Keratinocyte (primary cell): ENCODE measurements at regions not wholly inside any gene's neighbourhood (a gene's known extent, or its start where the extent isn't known, plus 50 kb on each side); places are given as distances from the start of the nearest gene placed in this dataset.
"Not testable (repeated sequence)": the region's sequence is repeated elsewhere in the genome, so short reads cannot be mapped to it uniquely, and the experiment has no call there.

Experiments used
- DNase-seq: peaks from one replicate; pipeline ENCODE4 v3.0.0-alpha.2; 2011; ENCODE audit warnings: low read depth, missing footprints, low spot score
- FAIRE-seq: peaks from 2 replicates; lab custom pipeline; 2011; peaks lifted over from hg19 to GRCh38; lab: Jason Lieb, UNC
- H2AFZ ChIP-seq: 2 replicates; pipeline ENCODE4 v1.6.0; 2012; ENCODE audit warnings: low read length, control low read depth, inconsistent platforms; ENCODE audit not compliant: control insufficient read depth
- H3K27ac ChIP-seq: 2 replicates; pipeline ENCODE4 v1.5.1; 2011; ENCODE audit warnings: low read length; ENCODE audit not compliant: control insufficient read depth, insufficient read depth
- H3K27me3 ChIP-seq: 3 replicates; pipeline ENCODE4 v1.6.0; 2011; ENCODE audit warnings: low read length; ENCODE audit not compliant: control insufficient read depth, insufficient read depth; ENCODE audit errors: extremely low read depth
- H3K36me3 ChIP-seq, 2 experiments: 2 replicates in 1 of 2; 3 replicates in 1 of 2; pipeline ENCODE4 v1.5.1; 2011; ENCODE audit warnings: low read length in 2 of 2, mild to moderate bottlenecking in 1 of 2; ENCODE audit not compliant: control insufficient read depth in 2 of 2, insufficient read depth in 2 of 2; ENCODE audit errors: extremely low read depth in 1 of 2
- H3K4me1 ChIP-seq: 3 replicates; pipeline ENCODE4 v1.5.1; 2011; ENCODE audit warnings: low read length; ENCODE audit not compliant: control insufficient read depth, insufficient read depth; ENCODE audit errors: extremely low read depth
- H3K4me2 ChIP-seq: 3 replicates; pipeline ENCODE4 v1.6.0; 2011; ENCODE audit warnings: low read depth, low read length; ENCODE audit not compliant: control insufficient read depth, insufficient read depth; ENCODE audit errors: extremely low read depth
- H3K4me3 ChIP-seq, 3 experiments: fragments of 200-600 bp in 1 of 3; sonication (generic) in 1 of 3; 2 replicates in 2 of 3; 3 replicates in 1 of 3; pipeline ENCODE4 v1.5.1; 2011 to 2016; ENCODE audit warnings: low read length in 3 of 3, mild to moderate bottlenecking in 3 of 3, control low read depth in 2 of 3, inconsistent platforms in 1 of 3, low read depth in 1 of 3, mixed read lengths in 1 of 3, mixed run types in 1 of 3, moderate library complexity in 1 of 3; ENCODE audit not compliant: control insufficient read depth in 2 of 3, insufficient read depth in 2 of 3; ENCODE audit errors: extremely low read depth in 1 of 3
- H3K79me2 ChIP-seq: 2 replicates; pipeline ENCODE4 v1.6.0; 2012; ENCODE audit warnings: low read length; ENCODE audit not compliant: control insufficient read depth, insufficient read depth
- H3K9ac ChIP-seq: 3 replicates; pipeline ENCODE4 v1.6.0; 2011; ENCODE audit warnings: low read length; ENCODE audit not compliant: control insufficient read depth, insufficient read depth; ENCODE audit errors: extremely low read depth
- H3K9me1 ChIP-seq: 3 replicates; pipeline ENCODE4 v1.6.0; 2011; ENCODE audit warnings: low read length; ENCODE audit not compliant: control insufficient read depth, insufficient read depth; ENCODE audit errors: extremely low read depth
- H3K9me3 ChIP-seq: 2 replicates; pipeline ENCODE4 v1.5.1; 2012; ENCODE audit warnings: low read depth, low read length; ENCODE audit not compliant: control insufficient read depth
- H4K20me1 ChIP-seq: 3 replicates; pipeline ENCODE4 v1.6.0; 2011; ENCODE audit warnings: low read length; ENCODE audit not compliant: control insufficient read depth, insufficient read depth; ENCODE audit errors: extremely low read depth
- EZH2 ChIP-seq: IDR thresholded peaks from one replicate; pipeline ENCODE4 v1.6.1; 2012; ENCODE audit warnings: inconsistent platforms, mild to moderate bottlenecking, low read length, moderate library complexity
- dilution Hi-C: fragments of 300-500 bp; cut with MboI; formaldehyde crosslinking; loops from one replicate; pipeline ENCODE4 v1.7.0; 2020; ENCODE audit warnings: low sequenced_read_pairs; ENCODE audit not compliant: extremely low pct_ligation_motif_present
- TF ChIP-seq, protein P1 (sequence below), 3 experiments: IDR thresholded peaks in 1 of 3; conservative IDR thresholded peaks in 1 of 3; optimal IDR thresholded peaks in 1 of 3; 2 replicates in 2 of 3; 3 replicates in 1 of 3; pipeline versions ENCODE3 to v1.5.1; 2011; ENCODE audit warnings: low read length in 3 of 3, mild to moderate bottlenecking in 3 of 3, moderate library complexity in 2 of 3, control low read depth in 1 of 3, inconsistent platforms in 1 of 3; ENCODE audit not compliant: insufficient read depth in 2 of 3; ENCODE audit errors: extremely low read depth in 1 of 3

DNA sequence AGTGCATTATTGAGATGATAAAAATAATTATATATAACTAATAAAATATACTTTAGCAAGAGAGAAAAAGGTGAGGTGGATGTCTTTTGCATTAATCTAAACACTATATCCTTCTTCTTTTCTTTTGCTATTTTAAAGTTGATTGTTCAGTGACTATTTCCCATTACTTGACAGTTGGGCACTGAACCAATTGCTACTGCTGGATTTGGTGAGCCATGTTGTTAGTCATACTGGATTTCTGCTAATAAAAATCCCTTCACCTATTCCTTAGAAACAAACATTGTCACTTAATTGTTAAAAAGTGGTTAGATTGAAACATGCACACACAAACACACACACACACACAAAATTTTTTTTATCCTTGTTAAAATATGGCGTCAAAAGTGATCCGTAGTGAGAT lies 251.6 kb upstream of the ALG10 start:
- FAIRE-seq (no peak), DNase-seq (no peak)
- Histone ChIP-seq H3K79me2 (no peaks in the 10 kb centered on the region), H3K9me3 (no peaks in the 10 kb centered on the region), H3K4me3 (no peak overlapping the region), H3K27ac (no peak overlapping the region), H3K9me1 (no peaks in the 10 kb centered on the region), H3K4me2 (no peak overlapping the region), H2AFZ (no peak overlapping the region), H4K20me1 (no peaks in the 10 kb centered on the region), H3K4me1 (no peaks in the 10 kb centered on the region), H3K27me3 (no peaks in the 10 kb centered on the region), H3K36me3 (no peaks in the 10 kb centered on the region), H3K9ac (no peak overlapping the region)
- dilution Hi-C loops = no loop called here
- TF ChIP-seq EZH2 = no peak
- TF ChIP-seq, protein P1, sequence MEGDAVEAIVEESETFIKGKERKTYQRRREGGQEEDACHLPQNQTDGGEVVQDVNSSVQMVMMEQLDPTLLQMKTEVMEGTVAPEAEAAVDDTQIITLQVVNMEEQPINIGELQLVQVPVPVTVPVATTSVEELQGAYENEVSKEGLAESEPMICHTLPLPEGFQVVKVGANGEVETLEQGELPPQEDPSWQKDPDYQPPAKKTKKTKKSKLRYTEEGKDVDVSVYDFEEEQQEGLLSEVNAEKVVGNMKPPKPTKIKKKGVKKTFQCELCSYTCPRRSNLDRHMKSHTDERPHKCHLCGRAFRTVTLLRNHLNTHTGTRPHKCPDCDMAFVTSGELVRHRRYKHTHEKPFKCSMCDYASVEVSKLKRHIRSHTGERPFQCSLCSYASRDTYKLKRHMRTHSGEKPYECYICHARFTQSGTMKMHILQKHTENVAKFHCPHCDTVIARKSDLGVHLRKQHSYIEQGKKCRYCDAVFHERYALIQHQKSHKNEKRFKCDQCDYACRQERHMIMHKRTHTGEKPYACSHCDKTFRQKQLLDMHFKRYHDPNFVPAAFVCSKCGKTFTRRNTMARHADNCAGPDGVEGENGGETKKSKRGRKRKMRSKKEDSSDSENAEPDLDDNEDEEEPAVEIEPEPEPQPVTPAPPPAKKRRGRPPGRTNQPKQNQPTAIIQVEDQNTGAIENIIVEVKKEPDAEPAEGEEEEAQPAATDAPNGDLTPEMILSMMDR (optimal IDR thresholded peaks at IDR 0.05 in 1 of 3, IDR thresholded peaks at IDR 0.05 in 1 of 3, conservative IDR thresholded peaks at IDR 0.05 in 1 of 3; ENCODE audit: extremely low read depth in 1 of 3, insufficient read depth in 2 of 3, low read length in 3 of 3) = no peak

DNA sequence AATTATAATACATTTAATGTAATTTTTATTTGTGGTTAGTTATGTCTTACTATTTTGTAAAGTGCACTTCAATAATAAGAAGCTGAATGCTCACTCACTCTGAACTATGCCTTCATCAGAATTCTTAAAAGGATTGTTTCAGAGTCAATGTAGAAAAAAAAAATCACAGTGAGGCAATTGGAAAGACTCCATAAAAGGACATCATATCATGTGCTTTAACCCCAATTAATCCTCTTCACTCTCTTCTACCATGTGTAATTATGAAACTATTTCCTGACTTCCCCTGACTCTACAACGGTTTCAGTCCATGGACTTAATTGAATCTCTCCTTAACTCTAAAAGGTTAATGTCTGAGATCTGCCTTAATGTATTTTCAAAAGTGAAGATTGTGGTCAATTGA lies 250.4 kb upstream of the ALG10 start:
- H3K4me2 ChIP-seq = no peak overlapping the region
- H3K4me1 ChIP-seq = no peaks in the 10 kb centered on the region
- no peaks in the 10 kb centered on the region for H3K79me2 ChIP-seq
- H3K36me3 ChIP-seq = no peaks in the 10 kb centered on the region
- no peaks in the 10 kb centered on the region for H3K9me3 ChIP-seq
- TF ChIP-seq, protein P1 (optimal IDR thresholded peaks at IDR 0.05 in 1 of 3, IDR thresholded peaks at IDR 0.05 in 1 of 3, conservative IDR thresholded peaks at IDR 0.05 in 1 of 3; ENCODE audit: extremely low read depth in 1 of 3, insufficient read depth in 2 of 3, low read length in 3 of 3) = no peak
- no peak overlapping the region for H2AFZ ChIP-seq
- H3K4me3 ChIP-seq = no peak overlapping the region
- no peak for FAIRE-seq
- no peak for DNase-seq
- H4K20me1 ChIP-seq = no peaks in the 10 kb centered on the region
- no peaks in the 10 kb centered on the region for H3K9me1 ChIP-seq
- dilution Hi-C loops = no loop called here
- H3K27me3 ChIP-seq = no peaks in the 10 kb centered on the region
- no peak overlapping the region for H3K9ac ChIP-seq
- H3K27ac ChIP-seq = no peak overlapping the region

DNA sequence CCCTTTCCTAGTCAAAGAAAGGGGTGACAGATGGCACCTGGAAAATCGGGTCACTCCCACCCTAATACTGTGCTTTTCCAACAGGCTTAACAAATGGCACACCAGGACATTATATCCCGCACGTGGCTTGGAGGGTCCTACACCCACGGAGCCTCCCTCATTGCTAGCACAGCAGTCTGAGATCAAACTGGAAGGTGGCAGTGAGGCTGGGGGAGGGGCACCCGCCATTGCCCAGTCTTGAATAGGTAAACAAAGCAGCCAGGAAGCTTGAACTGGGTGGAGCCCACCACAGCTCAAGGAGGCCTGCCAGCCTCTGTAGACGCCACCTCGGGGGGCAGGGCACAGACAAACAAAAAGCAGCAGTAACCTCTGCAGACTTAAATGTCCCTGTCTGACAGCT lies 249.2 kb upstream of the ALG10 start:
- H3K79me2 ChIP-seq, H2AFZ ChIP-seq, H4K20me1 ChIP-seq, H3K9me1 ChIP-seq, H3K4me2 ChIP-seq, H3K9ac ChIP-seq, FAIRE-seq, H3K36me3 ChIP-seq, H3K9me3 ChIP-seq, H3K4me1 ChIP-seq, H3K27ac ChIP-seq, H3K27me3 ChIP-seq, dilution Hi-C loops, DNase-seq, H3K4me3 ChIP-seq: not testable (repeated sequence)
